ENCODE measurements at regions not wholly inside any gene's neighbourhood (a gene's known extent, or its start where the extent isn't known, plus 50 kb on each side); places are given as distances from the start of the nearest gene placed in this dataset.

GRCh38 chr11:13107544-13108044 lies 98.5 kb downstream of the RASSF10 start:
- intact Hi-C loops (cut with DNase I), result no loop called here
- no peak overlapping the region for H3K4me3 ChIP-seq
- WGBS, result 89% methylated on average over 5 of the region's 5 CpGs
- peaks cover 0 to 4% (median 0%) of the 10 kb centered on the region in 4 donors for H3K27me3 ChIP-seq
- H3K9me3 ChIP-seq, result no peaks in the 10 kb centered on the region
- no peaks in the 10 kb centered on the region for H3K36me3 ChIP-seq
- no peak for DNase-seq (ENCODE audit: extremely low spot score)
- no peak for TF ChIP-seq POLR2A (IDR thresholded peaks at IDR 0.05; ENCODE audit: low read depth)
- no peak for TF ChIP-seq EP300 (IDR thresholded peaks at IDR 0.05)
- TF ChIP-seq POLR2AphosphoS5 (IDR thresholded peaks at IDR 0.05), result no peak
- TF ChIP-seq CTCF (IDR thresholded peaks at IDR 0.05), result no peak
- H3K4me1 ChIP-seq, result peaks cover 3 to 12% (median 7%) of the 10 kb centered on the region in 4 donors
- H3K27ac ChIP-seq (replicated peaks in 1 of 4), result no peak overlapping the region

GRCh38 chr11:13108416-13108815 lies 99.3 kb downstream of the RASSF10 start:
- Histone ChIP-seq H3K9me3 (no peaks in the 10 kb centered on the region), H3K4me3 (no peak overlapping the region), H3K4me1 (peaks cover 3 to 12% (median 7%) of the 10 kb centered on the region in 4 donors), H3K36me3 (no peaks in the 10 kb centered on the region), H3K27ac (replicated peaks in 1 of 4) (no peak overlapping the region), H3K27me3 (peaks cover 0 to 4% (median 0%) of the 10 kb centered on the region in 4 donors)
- no peak for DNase-seq (ENCODE audit: extremely low spot score)
- TF ChIP-seq POLR2A (IDR thresholded peaks at IDR 0.05; ENCODE audit: low read depth) (no peak), POLR2AphosphoS5 (IDR thresholded peaks at IDR 0.05) (no peak), EP300 (IDR thresholded peaks at IDR 0.05) (no peak), CTCF (IDR thresholded peaks at IDR 0.05) (no peak)
- WGBS, result 95% methylated on average over 2 of the region's 2 CpGs
- intact Hi-C loops (cut with DNase I), result no loop called here

GRCh38 chr11:13109616-13110015 lies 100.5 kb downstream of the RASSF10 start:
- Histone ChIP-seq H3K27me3 (peaks cover 0 to 4% (median 0%) of the 10 kb centered on the region in 4 donors), H3K9me3 (no peaks in the 10 kb centered on the region), H3K27ac (replicated peaks in 1 of 4) (no peak overlapping the region), H3K4me3 (no peak overlapping the region), H3K36me3 (no peaks in the 10 kb centered on the region), H3K4me1 (peaks cover 3 to 12% (median 7%) of the 10 kb centered on the region in 4 donors)
- WGBS, result 100% methylated on average over 1 of the region's 1 CpG
- intact Hi-C loops (cut with DNase I), result no loop called here
- TF ChIP-seq EP300 (IDR thresholded peaks at IDR 0.05) (no peak), POLR2AphosphoS5 (IDR thresholded peaks at IDR 0.05) (no peak), CTCF (IDR thresholded peaks at IDR 0.05) (no peak)
- DNase-seq (ENCODE audit: extremely low spot score), result no peak

GRCh38 chr11:13110145-13110544 lies 101.0 kb downstream of the RASSF10 start:
- intact Hi-C loops (cut with DNase I), result no loop called here
- DNase-seq (ENCODE audit: extremely low spot score), result no peak
- Histone ChIP-seq H3K27me3 (peaks cover 0 to 4% (median 0%) of the 10 kb centered on the region in 4 donors), H3K36me3 (no peaks in the 10 kb centered on the region), H3K4me1 (peaks cover 3 to 12% (median 7%) of the 10 kb centered on the region in 4 donors), H3K9me3 (no peaks in the 10 kb centered on the region), H3K4me3 (no peak overlapping the region), H3K27ac (replicated peaks in 1 of 4) (no peak overlapping the region)
- TF ChIP-seq POLR2A (IDR thresholded peaks at IDR 0.05; ENCODE audit: low read depth) (no peak), EP300 (IDR thresholded peaks at IDR 0.05) (no peak), POLR2AphosphoS5 (IDR thresholded peaks at IDR 0.05) (no peak), CTCF (IDR thresholded peaks at IDR 0.05) (no peak)
- WGBS, result 95% methylated on average over 1 of the region's 1 CpG
